GM12892 (cell line): ENCODE measurements at regions not wholly inside any gene's neighbourhood (a gene's known extent, or its start where the extent isn't known, plus 50 kb on each side); places are given as distances from the start of the nearest gene placed in this dataset.

Experiments used
- POLR2A ChIP-seq: IDR thresholded peaks from 2 replicates; pipeline ENCODE4 v1.6.1; 2011; ENCODE audit warnings: low read depth, low read length, control low read depth
- POLR2AphosphoS5 ChIP-seq: IDR thresholded peaks from 2 replicates; pipeline ENCODE4 v1.6.1; 2011; ENCODE audit warnings: low read depth, low read length, control low read depth

DNA sequence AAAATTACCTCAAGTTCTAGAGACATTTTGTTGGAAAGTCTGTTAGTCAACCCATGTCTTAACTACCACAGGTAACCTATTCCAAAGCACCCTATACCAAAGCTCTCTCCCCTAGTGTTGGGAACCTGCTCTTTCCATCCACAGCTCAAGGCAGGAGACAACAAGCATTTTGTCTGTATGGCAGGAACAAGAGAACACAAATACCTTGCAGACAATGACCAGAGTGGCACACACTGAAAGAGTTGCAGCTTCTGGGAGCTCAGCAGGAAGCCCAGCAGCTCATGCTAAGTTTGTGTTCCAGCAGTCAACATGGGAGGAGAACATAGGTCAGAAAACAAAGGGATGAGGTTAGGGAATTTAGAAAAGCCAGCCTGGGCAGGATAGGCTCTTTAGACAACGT is 300.8 kb downstream of the HHIPL2 start:
- TF ChIP-seq POLR2A (no peak), POLR2AphosphoS5 (no peak)
